Skin epidermis (tissue), 12 donors: ENCODE measurements at regions not wholly inside any gene's neighbourhood (a gene's known extent, or its start where the extent isn't known, plus 50 kb on each side); places are given as distances from the start of the nearest gene placed in this dataset.
"Not testable (repeated sequence)": the region's sequence is repeated elsewhere in the genome, so short reads cannot be mapped to it uniquely, and the experiment has no call there.

Source experiments
- H3K27ac ChIP-seq, 21 experiments: fragments of 200-600 bp; sonication (generic) in 11 of 21; one replicate each; pipeline ENCODE4 v1.5.0; 2020; ENCODE audit warnings: mild to moderate bottlenecking in 3 of 21, inconsistent platforms in 2 of 21, moderate library complexity in 2 of 21
- H3K4me3 ChIP-seq, 7 experiments: fragments of 200-600 bp; sonication (generic) in 2 of 7; one replicate each; pipeline ENCODE4 v1.5.0; 2020; ENCODE audit warnings: inconsistent platforms in 2 of 7, mild to moderate bottlenecking in 2 of 7, moderate library complexity in 1 of 7

GRCh38 chr10:56472978-56473377 lies 111.9 kb upstream of the ZWINT start:
- H3K4me3 ChIP-seq: no peak overlapping the region
- H3K27ac ChIP-seq: no peak overlapping the region

GRCh38 chr10:56470701-56471100 lies 109.6 kb upstream of the ZWINT start:
- Histone ChIP-seq H3K4me3 (no peak overlapping the region), H3K27ac (no peak overlapping the region)

- no peak overlapping the region for H3K4me3 ChIP-seq
- H3K27ac ChIP-seq: no peak overlapping the region
Measured at GRCh38 chr10:56469482-56469881, 108.4 kb upstream of the ZWINT start.

GRCh38 chr10:56466005-56466404 lies 104.9 kb upstream of the ZWINT start:
- no peak overlapping the region for H3K4me3 ChIP-seq
- no peak overlapping the region for H3K27ac ChIP-seq

- H3K4me3 ChIP-seq: no peak overlapping the region
- H3K27ac ChIP-seq: no peak overlapping the region
Measured at GRCh38 chr10:56449770-56450169, 88.7 kb upstream of the ZWINT start.

- not testable (repeated sequence) for H3K4me3 ChIP-seq, H3K27ac ChIP-seq
Measured at GRCh38 chr10:56447613-56448012, 86.6 kb upstream of the ZWINT start.

GRCh38 chr10:56441337-56441736 lies 80.3 kb upstream of the ZWINT start:
- H3K27ac ChIP-seq, H3K4me3 ChIP-seq: not testable (repeated sequence)
